Right atrium auricular region (tissue), 2 donors: ENCODE measurements at regions not wholly inside any gene's neighbourhood (a gene's known extent, or its start where the extent isn't known, plus 50 kb on each side); places are given as distances from the start of the nearest gene placed in this dataset.

Source experiments
- DNase-seq: peaks from one replicate; pipeline ENCODE4 v3.0.0-alpha.2; 2019; ENCODE audit warnings: low spot score
- H3K27ac ChIP-seq, 2 donors: fragments of 200-600 bp; sonication (generic); 1 replicate in 1 of 2; 2 replicates in 1 of 2; pipeline ENCODE4 v1.5.1; 2016 to 2019
- H3K27me3 ChIP-seq, 2 donors: fragments of 200-600 bp; sonication (generic); one replicate each; pipeline versions ENCODE4 v1.5.1 to v1.6.0; 2017 to 2019
- H3K36me3 ChIP-seq: fragments of 200-600 bp; sonication (generic); one replicate; pipeline ENCODE4 v1.5.1; 2016
- H3K4me1 ChIP-seq, 2 donors: fragments of 200-600 bp; sonication (generic); one replicate each; pipeline versions ENCODE4 v1.5.1 to v1.6.0; 2017 to 2019
- H3K4me3 ChIP-seq, 2 donors: fragments of 200-600 bp; sonication (generic); 1 replicate in 1 of 2; 2 replicates in 1 of 2; pipeline ENCODE4 v1.5.1; 2017 to 2019; ENCODE audit warnings: mild to moderate bottlenecking in 1 of 2, moderate library complexity in 1 of 2
- H3K9me3 ChIP-seq, 2 donors: fragments of 200-600 bp; sonication (generic); one replicate each; pipeline ENCODE4 v1.5.1; 2019
- TF ChIP-seq, protein P1 (sequence below), 2 donors: fragments of 200-600 bp; sonication (generic); IDR thresholded peaks; one replicate each; pipeline ENCODE4 v1.5.1; 2019; ENCODE audit warnings: antibody characterized with exemption in 2 of 2

DNA sequence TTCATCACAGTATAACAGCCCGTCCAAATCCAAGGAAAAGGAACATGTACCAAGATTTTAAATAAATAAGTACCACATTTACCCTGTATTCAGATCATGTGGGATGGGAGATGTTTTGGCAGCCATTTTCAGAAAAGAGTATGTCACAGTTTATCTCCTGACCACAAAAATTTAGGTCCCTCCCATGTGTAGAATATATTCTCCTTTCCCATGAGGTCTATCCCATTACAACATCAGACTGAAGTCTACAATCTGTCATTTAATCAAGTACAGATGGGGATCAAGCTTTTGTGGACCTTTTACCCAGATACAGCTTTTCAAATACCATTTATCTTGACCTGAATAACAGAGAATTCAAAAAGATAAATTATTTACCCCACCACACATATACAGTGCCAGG is 444.5 kb downstream of the PLOD2 start:
- Histone ChIP-seq H3K36me3 (no peaks in the 10 kb centered on the region), H3K27ac (no peak overlapping the region), H3K4me3 (no peak overlapping the region), H3K27me3 (no peaks in the 10 kb centered on the region), H3K9me3 (no peaks in the 10 kb centered on the region), H3K4me1 (no peaks in the 10 kb centered on the region)
- TF ChIP-seq, protein P1, sequence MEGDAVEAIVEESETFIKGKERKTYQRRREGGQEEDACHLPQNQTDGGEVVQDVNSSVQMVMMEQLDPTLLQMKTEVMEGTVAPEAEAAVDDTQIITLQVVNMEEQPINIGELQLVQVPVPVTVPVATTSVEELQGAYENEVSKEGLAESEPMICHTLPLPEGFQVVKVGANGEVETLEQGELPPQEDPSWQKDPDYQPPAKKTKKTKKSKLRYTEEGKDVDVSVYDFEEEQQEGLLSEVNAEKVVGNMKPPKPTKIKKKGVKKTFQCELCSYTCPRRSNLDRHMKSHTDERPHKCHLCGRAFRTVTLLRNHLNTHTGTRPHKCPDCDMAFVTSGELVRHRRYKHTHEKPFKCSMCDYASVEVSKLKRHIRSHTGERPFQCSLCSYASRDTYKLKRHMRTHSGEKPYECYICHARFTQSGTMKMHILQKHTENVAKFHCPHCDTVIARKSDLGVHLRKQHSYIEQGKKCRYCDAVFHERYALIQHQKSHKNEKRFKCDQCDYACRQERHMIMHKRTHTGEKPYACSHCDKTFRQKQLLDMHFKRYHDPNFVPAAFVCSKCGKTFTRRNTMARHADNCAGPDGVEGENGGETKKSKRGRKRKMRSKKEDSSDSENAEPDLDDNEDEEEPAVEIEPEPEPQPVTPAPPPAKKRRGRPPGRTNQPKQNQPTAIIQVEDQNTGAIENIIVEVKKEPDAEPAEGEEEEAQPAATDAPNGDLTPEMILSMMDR (IDR thresholded peaks at IDR 0.05) = no peak
- DNase-seq = no peak

- TF ChIP-seq, protein P1 (IDR thresholded peaks at IDR 0.05) = no peak
- Histone ChIP-seq H3K4me3 (no peak overlapping the region), H3K4me1 (no peaks in the 10 kb centered on the region), H3K36me3 (no peaks in the 10 kb centered on the region), H3K27ac (no peak overlapping the region), H3K9me3 (no peaks in the 10 kb centered on the region), H3K27me3 (no peaks in the 10 kb centered on the region)
- DNase-seq = no peak
These were observed 441.9 kb downstream of the PLOD2 start for GRCh38 chr3:145719114-145719513.

- no peaks in the 10 kb centered on the region for H3K36me3 ChIP-seq
- H3K27me3 ChIP-seq = no peaks in the 10 kb centered on the region
- TF ChIP-seq, protein P1 (IDR thresholded peaks at IDR 0.05) = no peak
- H3K27ac ChIP-seq = no peak overlapping the region
- H3K4me3 ChIP-seq = no peak overlapping the region
- DNase-seq = no peak
- no peaks in the 10 kb centered on the region for H3K4me1 ChIP-seq
- no peaks in the 10 kb centered on the region for H3K9me3 ChIP-seq
These were observed 439.6 kb downstream of the PLOD2 start for GRCh38 chr3:145721273-145721805.

- TF ChIP-seq, protein P1 (IDR thresholded peaks at IDR 0.05) = no peak
These were observed 439.2 kb downstream of the PLOD2 start for GRCh38 chr3:145721815-145722214.

GRCh38 chr3:145727476-145727875 is 433.5 kb downstream of the PLOD2 start:
- Histone ChIP-seq H3K27me3 (no peaks in the 10 kb centered on the region), H3K9me3 (no peaks in the 10 kb centered on the region), H3K36me3 (no peaks in the 10 kb centered on the region), H3K4me1 (no peaks in the 10 kb centered on the region), H3K4me3 (no peak overlapping the region), H3K27ac (no peak overlapping the region)
- TF ChIP-seq, protein P1 (IDR thresholded peaks at IDR 0.05) = no peak
- no peak for DNase-seq

More at GRCh38 chr3:145721815-145722214, 439.2 kb downstream of the PLOD2 start:
- DNase-seq = no peak
- Histone ChIP-seq H3K4me3 (no peak overlapping the region), H3K27me3 (no peaks in the 10 kb centered on the region), H3K36me3 (no peaks in the 10 kb centered on the region), H3K9me3 (no peaks in the 10 kb centered on the region), H3K4me1 (no peaks in the 10 kb centered on the region), H3K27ac (no peak overlapping the region)

- Histone ChIP-seq H3K9me3 (no peaks in the 10 kb centered on the region), H3K36me3 (no peaks in the 10 kb centered on the region), H3K27me3 (no peaks in the 10 kb centered on the region), H3K27ac (no peak overlapping the region), H3K4me3 (no peak overlapping the region), H3K4me1 (no peaks in the 10 kb centered on the region)
- DNase-seq = no peak
- TF ChIP-seq, protein P1 (IDR thresholded peaks at IDR 0.05) = no peak
These were observed 425.4 kb downstream of the PLOD2 start for GRCh38 chr3:145735631-145736030.
